ENCODE measurements at regions not wholly inside any gene's neighbourhood (a gene's known extent, or its start where the extent isn't known, plus 50 kb on each side); places are given as distances from the start of the nearest gene placed in this dataset.

- DNase-seq = no peak
Measured at GRCh38 chr2:52916981-52917380, 850.6 kb upstream of the CHAC2 start.

GRCh38 chr2:52904355-52904891, 863.2 kb upstream of the CHAC2 start:
- DNase-seq = no peak

GRCh38 chr2:52897511-52898044, 870.0 kb upstream of the CHAC2 start:
- no peak for DNase-seq

- DNase-seq = no peak
Measured at GRCh38 chr2:52895726-52896340, 871.8 kb upstream of the CHAC2 start.

GRCh38 chr2:52886556-52886955, 881.0 kb upstream of the CHAC2 start:
- no peak for DNase-seq

- DNase-seq = no peak
Measured at GRCh38 chr2:52884761-52885352, 882.7 kb upstream of the CHAC2 start.

GRCh38 chr2:52882974-52883373, 884.6 kb upstream of the CHAC2 start:
- DNase-seq = no peak

GRCh38 chr2:52881606-52882005, 886.0 kb upstream of the CHAC2 start:
- DNase-seq = no peak

- no peak for DNase-seq
Measured at GRCh38 chr2:52880872-52881271, 886.7 kb upstream of the CHAC2 start.

GRCh38 chr2:52879561-52879960, 888.0 kb upstream of the CHAC2 start:
- DNase-seq = no peak

- DNase-seq = no peak
Measured at GRCh38 chr2:52877703-52878102, 889.9 kb upstream of the CHAC2 start.

GRCh38 chr2:52874466-52875106, 893.0 kb upstream of the CHAC2 start:
- DNase-seq = no peak

- DNase-seq = no peak
Measured at GRCh38 chr2:52862801-52863200, 904.8 kb upstream of the CHAC2 start.

- no peak for DNase-seq
Measured at GRCh38 chr2:52861596-52861995, 906.0 kb upstream of the CHAC2 start.

GRCh38 chr2:52859065-52859464, 908.5 kb upstream of the CHAC2 start:
- DNase-seq = no peak

- no peak for DNase-seq
Measured at GRCh38 chr2:52857722-52858121, 909.9 kb upstream of the CHAC2 start.

- DNase-seq = no peak
Measured at GRCh38 chr2:52852006-52852405, 915.6 kb upstream of the CHAC2 start.

- no peak for DNase-seq
Measured at GRCh38 chr2:52844701-52845423, 922.7 kb upstream of the CHAC2 start.

GRCh38 chr2:52835909-52836308, 931.7 kb upstream of the CHAC2 start:
- no peak for DNase-seq

GRCh38 chr2:52831216-52831615, 936.4 kb upstream of the CHAC2 start:
- no peak for DNase-seq

- no peak for DNase-seq
Measured at GRCh38 chr2:52828112-52828511, 939.5 kb upstream of the CHAC2 start.

- peak; percentile 12 for DNase-seq
Measured at GRCh38 chr2:52821631-52822030, 946.0 kb upstream of the CHAC2 start.

- no peak for DNase-seq
Measured at GRCh38 chr2:52818958-52819357, 948.6 kb upstream of the CHAC2 start.

Measured in NCI-H1694 treated with DMSO at 0.1 percent for 48 hours (cell line).